ACC112 (cell line): ENCODE measurements at regions not wholly inside any gene's neighbourhood (a gene's known extent, or its start where the extent isn't known, plus 50 kb on each side); places are given as distances from the start of the nearest gene placed in this dataset.

Experiments used
- H2AFZ ChIP-seq: fragments of 200-600 bp; sonication (generic); one replicate; pipeline ENCODE4 v1.6.0; 2017; ENCODE audit warnings: antibody characterized with exemption, low read length; ENCODE audit not compliant: unreplicated experiment
- H3K27ac ChIP-seq: fragments of 200-600 bp; sonication (generic); 2 replicates; pipeline ENCODE4 v1.5.1; 2014; ENCODE audit warnings: low read depth, mild to moderate bottlenecking, antibody characterized with exemption, low read length, moderate library complexity
- H3K27me3 ChIP-seq: fragments of 200-600 bp; sonication (generic); 2 replicates; pipeline ENCODE4 v1.6.1; 2014; ENCODE audit warnings: mild to moderate bottlenecking, antibody characterized with exemption, low read length, moderate library complexity, mixed read lengths; ENCODE audit not compliant: insufficient read depth
- H3K36me3 ChIP-seq: fragments of 200-600 bp; sonication (generic); 2 replicates; pipeline ENCODE4 v1.6.1; 2016; ENCODE audit warnings: mild to moderate bottlenecking, antibody characterized with exemption, low read length, moderate library complexity, mixed read lengths; ENCODE audit not compliant: insufficient read depth
- H3K4me1 ChIP-seq: fragments of 200-600 bp; sonication (generic); one replicate; pipeline ENCODE4 v1.6.1; 2016; ENCODE audit warnings: low read length, mixed read lengths; ENCODE audit not compliant: insufficient read depth, unreplicated experiment, control insufficient read depth
- H3K4me3 ChIP-seq: fragments of 200-600 bp; sonication (generic); 2 replicates; pipeline ENCODE4 v1.5.1; 2014; ENCODE audit warnings: mild to moderate bottlenecking, low read depth, low read length
- H3K79me2 ChIP-seq: fragments of 200-600 bp; sonication (generic); one replicate; pipeline ENCODE4 v1.6.0; 2016; ENCODE audit warnings: low read length; ENCODE audit not compliant: control insufficient read depth, unreplicated experiment, insufficient read depth

DNA sequence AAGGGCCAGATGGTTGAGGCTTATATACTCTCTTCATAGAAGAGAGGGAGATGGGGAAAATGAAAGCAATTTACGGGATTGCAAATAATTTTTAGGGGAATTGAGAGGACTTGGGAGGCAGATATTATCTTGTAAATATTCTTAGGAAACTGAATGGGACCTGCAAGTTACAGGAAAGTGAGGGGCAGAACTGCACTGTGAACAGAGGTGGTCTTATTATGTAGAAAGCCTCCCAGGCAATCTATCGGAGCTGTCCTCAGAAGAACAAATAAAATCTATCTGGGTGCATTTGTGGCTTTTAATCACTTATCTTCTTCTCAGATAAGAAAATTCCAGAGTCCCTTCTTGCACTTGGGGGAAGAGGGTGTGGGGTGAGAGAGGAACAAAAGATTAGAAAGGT lies 223.5 kb downstream of the RHOU start:
- Histone ChIP-seq H3K27me3 (no peaks in the 10 kb centered on the region), H2AFZ (no peak overlapping the region), H3K79me2 (no peaks in the 10 kb centered on the region), H3K4me3 (no peak overlapping the region), H3K4me1 (peaks cover 3% of the 10 kb centered on the region), H3K27ac (no peak overlapping the region), H3K36me3 (no peaks in the 10 kb centered on the region)

DNA sequence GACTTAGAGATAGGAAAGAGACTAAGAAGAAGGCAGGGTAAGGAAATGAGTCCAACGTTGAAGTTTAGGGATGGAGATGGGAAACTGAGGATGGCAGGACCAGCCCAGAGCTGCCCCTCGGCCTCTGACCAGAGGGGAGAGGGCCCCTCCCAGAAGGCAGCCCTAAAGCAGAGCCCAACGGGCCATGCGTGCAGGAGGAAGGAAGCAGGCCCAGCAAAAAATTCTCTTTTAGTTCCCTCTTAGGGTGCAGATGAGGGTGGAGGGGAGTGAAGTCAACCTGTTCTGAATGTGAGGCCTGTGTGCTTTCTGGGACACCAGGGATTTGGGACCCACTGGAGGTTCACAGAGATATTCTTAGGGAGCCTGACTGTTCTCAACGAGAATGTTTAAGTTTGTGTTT lies 225.4 kb downstream of the RHOU start:
- Histone ChIP-seq H3K27me3 (no peaks in the 10 kb centered on the region), H2AFZ (no peak overlapping the region), H3K36me3 (no peaks in the 10 kb centered on the region), H3K79me2 (no peaks in the 10 kb centered on the region), H3K27ac (no peak overlapping the region), H3K4me1 (peaks cover 15% of the 10 kb centered on the region), H3K4me3 (no peak overlapping the region)

DNA sequence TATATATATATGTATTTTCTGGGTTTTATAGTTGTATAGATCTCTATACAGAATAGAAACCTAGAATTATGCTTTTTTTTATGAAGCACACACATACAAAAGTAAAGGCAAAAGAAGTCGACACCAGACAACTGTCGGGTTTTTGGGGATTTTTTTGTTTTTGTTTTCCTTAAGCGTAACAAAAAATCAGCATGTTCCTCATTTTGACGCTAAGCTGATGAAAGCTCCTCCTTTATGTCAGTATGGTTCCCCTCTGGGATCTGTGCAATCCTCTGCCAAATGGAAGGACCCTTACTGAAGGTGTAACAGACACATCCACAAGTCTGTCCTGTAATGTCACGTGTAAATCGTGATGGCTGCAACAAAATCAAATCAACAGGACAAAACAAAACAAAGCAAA lies 226.2 kb downstream of the RHOU start:
- Histone ChIP-seq H3K36me3 (no peaks in the 10 kb centered on the region), H3K27me3 (no peaks in the 10 kb centered on the region), H3K27ac (no peak overlapping the region), H3K4me3 (no peak overlapping the region), H2AFZ (no peak overlapping the region), H3K4me1 (peaks cover 15% of the 10 kb centered on the region), H3K79me2 (no peaks in the 10 kb centered on the region)

DNA sequence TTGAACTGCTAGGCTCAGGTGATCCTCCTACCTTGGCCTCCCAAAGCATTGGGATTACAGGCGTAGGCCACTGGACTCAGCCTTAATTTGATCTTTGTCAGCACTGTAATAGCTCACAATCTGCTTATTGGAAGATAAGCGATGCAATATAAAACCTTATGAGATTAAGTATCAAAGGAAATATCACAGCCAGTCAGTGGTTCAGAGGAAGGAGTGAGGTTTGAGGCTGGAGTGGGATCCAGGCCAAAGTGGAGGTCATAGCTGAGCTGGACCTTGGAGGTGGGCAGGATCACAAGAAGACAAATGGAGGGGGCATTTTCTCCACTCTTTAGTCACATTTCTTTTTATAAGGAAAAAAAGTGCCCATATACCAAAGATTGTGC lies 228.5 kb downstream of the RHOU start:
- Histone ChIP-seq H3K36me3 (no peaks in the 10 kb centered on the region), H3K79me2 (no peaks in the 10 kb centered on the region), H3K27ac (peak overlapping the region; percentile 70), H3K27me3 (no peaks in the 10 kb centered on the region), H3K4me3 (no peak overlapping the region), H3K4me1 (peaks cover 15% of the 10 kb centered on the region), H2AFZ (no peak overlapping the region)

DNA sequence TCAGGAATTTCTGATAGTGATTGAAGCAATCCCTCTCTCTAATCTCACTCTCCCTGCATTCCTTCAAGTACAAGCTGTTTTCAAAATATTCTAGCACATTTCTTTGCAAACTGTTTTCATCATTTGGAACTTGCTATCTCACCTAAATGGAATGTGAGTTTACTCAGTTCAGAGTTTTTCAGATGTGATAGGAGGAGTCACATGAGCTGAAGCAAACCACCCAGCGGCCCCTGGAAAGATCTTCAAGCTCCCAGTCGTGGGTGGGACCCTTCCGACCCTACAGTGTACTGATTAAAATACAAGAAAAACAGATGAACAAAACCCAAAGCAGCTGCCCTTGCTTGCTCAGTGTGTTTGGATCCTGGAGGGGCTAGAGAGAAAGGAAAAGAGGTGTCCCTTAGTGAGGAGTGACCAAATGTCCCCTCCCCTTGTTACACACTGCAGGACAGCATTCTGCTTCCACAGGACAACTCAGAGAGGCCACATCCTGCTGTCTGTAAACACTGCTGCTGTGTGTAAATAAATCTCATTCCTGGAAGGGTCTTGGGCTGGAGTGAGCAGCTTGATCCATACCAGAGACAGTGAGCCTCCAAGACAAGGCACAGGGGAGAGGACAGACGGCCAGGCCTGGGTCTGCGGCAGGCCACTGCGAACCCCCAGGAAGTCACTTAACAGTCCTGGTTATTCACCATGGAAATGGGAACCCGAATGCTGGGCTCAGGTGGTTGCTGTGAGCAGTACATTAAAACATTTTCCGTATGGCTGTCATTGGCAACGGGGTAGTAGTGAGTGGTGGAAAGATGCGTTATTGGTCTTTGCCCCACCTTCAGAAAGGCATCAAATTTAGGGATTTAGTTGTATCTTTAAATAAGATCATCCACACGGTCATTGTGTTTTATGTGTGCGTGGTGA lies 229.2 kb downstream of the RHOU start:
- Histone ChIP-seq H3K36me3 (no peaks in the 10 kb centered on the region), H3K79me2 (no peaks in the 10 kb centered on the region), H3K27me3 (no peaks in the 10 kb centered on the region), H3K27ac (peak overlapping the region; percentile 70), H3K4me1 (peaks cover 15% of the 10 kb centered on the region), H2AFZ (peak overlapping the region; percentile 67), H3K4me3 (0 out of 2 replicates have a peak overlapping the region, but pooled peaks have one; percentile 1)

DNA sequence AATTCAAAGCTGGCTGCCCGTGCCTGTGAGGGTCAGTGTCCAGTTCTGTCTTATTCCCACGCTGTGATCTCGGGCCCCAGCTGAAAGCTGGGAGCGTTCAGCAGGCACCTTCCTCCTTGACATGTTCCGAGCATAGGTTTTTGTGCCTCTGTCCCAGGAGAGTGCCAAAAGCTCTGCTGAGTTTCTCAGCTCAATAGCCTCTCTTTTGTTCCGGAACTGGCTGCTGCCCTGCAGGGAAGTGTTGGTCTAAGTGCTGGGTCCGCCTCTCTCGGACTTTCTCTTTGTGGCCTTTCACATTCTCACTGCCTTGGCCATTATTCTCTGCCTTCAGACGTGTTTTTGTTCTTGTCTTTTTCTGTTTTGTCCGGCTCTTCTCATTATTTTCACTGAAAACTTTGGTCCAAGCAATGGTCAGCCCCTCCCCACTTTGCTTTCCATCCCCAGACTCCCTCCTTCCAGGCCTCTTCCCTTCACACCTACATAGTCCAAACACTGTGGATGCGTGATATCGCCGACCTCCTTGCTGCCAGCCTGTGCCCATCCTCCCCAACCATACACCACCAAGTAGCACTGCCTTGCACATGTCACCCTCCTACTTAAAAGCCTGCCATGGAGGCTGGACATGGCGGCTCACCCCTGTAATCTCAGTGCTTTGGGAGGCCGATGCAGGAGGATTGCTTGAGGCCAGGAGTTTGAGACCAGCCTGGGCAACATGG lies 233.8 kb downstream of the RHOU start:
- H3K79me2 ChIP-seq = no peaks in the 10 kb centered on the region
- H3K27me3 ChIP-seq = no peaks in the 10 kb centered on the region; the same call in 1 of the 2 replicates
- no peak overlapping the region for H3K27ac ChIP-seq
- no peak overlapping the region for H2AFZ ChIP-seq
- no peak overlapping the region for H3K4me3 ChIP-seq
- no peaks in the 10 kb centered on the region for H3K36me3 ChIP-seq
- H3K4me1 ChIP-seq = peaks cover 8% of the 10 kb centered on the region

DNA sequence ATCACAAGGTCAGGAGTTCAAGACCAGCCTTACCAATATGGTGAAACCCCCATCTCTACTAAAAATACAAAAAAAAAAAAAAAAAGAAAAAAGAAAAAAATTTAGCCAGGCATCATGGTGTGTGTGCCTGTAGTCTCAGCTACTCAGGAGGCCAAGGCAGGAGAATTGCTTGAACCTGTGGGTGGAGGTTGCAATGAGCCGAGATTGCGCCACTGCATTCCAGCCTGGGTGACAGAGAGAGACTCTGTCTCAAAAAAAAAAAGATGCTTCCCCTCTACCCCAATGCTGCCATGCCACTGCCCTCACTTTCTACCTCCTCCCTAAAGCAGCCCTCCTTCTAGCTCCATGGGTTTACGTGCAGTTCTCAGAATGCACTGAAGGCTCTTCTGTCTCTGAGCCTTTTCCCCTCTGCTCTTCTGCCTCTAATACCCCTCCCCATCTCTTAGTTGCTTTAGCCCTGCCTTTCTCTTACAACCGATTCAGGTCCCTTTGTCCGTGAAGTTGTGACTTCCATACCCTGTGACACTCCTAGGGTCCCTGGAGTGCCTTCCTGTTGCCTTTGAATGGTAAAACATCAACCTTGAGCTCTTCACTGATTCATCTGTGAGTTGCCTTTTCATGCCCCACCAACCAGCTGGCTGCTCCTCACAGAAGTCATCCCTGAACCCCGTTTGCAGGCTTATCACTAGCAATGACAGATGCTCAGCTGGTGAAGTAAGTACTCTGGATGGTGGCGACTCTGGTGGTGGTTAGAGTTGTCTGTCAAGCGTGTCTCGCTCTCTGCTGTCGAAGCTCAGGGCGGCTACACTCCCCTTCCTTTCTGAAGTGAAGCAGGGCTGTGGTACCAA lies 234.9 kb downstream of the RHOU start:
- no peaks in the 10 kb centered on the region for H3K4me1 ChIP-seq
- H3K36me3 ChIP-seq = no peaks in the 10 kb centered on the region
- H3K27me3 ChIP-seq = no peaks in the 10 kb centered on the region; the same call in 1 of the 2 replicates
- H3K27ac ChIP-seq = no peak overlapping the region
- H2AFZ ChIP-seq = no peak overlapping the region
- H3K4me3 ChIP-seq = no peak overlapping the region
- H3K79me2 ChIP-seq = no peaks in the 10 kb centered on the region

DNA sequence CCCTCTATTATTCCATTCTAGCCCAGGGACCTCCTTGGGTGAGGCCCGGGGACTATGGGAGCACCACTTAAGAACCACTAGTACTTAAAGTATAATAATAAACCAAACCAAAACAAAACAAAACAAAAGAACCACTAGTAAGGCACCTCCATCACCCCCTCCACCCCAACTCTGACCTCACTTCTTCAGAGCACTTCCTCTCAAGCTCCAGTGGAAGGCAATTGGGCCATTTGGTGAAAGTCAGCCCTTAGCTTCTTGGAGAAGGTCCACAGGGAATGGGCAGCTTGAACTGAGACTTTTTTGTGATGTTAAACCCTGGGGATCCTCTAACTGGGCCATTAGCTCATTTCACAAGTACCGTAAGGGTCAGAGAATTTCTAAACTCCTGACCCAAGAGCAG lies 237.3 kb downstream of the RHOU start:
- H3K36me3 ChIP-seq = no peaks in the 10 kb centered on the region
- H3K4me3 ChIP-seq = no peak overlapping the region
- H3K4me1 ChIP-seq = no peaks in the 10 kb centered on the region
- H3K79me2 ChIP-seq = no peaks in the 10 kb centered on the region
- H3K27me3 ChIP-seq = no peaks in the 10 kb centered on the region; the same call in 1 of the 2 replicates
- no peak overlapping the region for H3K27ac ChIP-seq
- no peak overlapping the region for H2AFZ ChIP-seq

DNA sequence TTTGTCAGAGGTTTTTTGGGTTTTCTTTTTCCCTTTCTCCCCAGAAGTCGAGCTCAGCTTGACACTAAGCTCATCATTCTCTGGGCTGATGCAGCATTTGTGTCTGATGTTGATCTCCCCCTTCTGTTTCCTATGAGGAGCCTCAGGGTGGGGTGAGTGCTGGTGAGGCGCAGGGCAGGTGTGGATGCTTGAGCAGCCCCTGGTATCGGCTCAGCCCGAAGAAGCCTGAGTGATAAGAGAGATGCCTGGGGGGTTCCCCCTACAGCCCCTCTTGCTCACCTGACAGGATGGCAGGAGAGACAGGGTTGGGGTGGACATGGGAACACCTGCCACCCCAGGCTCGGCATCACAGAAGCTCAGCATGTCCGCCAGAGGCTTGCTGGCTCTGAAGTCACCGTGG lies 239.0 kb downstream of the RHOU start:
- no peak overlapping the region for H2AFZ ChIP-seq
- H3K27me3 ChIP-seq = no peaks in the 10 kb centered on the region; the same call in 1 of the 2 replicates
- H3K36me3 ChIP-seq = no peaks in the 10 kb centered on the region
- no peak overlapping the region for H3K4me3 ChIP-seq
- no peak overlapping the region for H3K27ac ChIP-seq
- H3K4me1 ChIP-seq = no peaks in the 10 kb centered on the region
- H3K79me2 ChIP-seq = no peaks in the 10 kb centered on the region

DNA sequence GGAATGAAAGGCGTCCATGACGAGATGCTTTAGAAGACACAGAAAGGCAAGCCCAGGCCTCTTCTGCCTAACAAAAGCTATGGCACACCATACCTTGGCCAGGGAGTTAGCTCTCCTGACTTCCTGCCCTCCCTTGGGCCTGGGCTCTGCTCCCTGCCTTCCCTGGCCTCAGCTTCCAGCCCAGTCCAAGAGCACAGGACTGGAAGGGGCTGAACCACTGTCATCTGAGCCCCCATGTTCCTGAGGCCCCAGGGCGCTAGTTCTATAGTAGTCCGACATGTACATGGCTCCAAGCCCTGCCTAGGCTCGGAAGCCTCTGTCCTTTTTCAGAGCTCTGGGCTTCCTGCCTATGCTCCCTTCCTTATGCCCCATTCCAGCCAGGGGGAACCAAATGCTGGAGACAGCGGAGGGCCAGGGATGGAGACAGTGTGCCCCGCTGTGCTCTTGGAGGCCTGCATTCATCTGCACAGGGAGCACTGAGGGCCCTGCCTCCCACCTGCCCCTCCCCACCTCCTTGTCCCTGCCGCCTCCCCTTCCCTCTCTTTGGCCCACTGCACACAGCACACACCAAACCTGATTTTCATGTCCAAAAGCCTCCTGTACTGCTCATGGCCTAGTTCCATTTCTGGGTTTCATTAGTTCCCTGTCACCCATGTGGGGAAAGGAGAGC lies 240.1 kb downstream of the RHOU start:
- H3K27me3 ChIP-seq = no peaks in the 10 kb centered on the region; the same call in 1 of the 2 replicates
- no peaks in the 10 kb centered on the region for H3K79me2 ChIP-seq
- H3K36me3 ChIP-seq = no peaks in the 10 kb centered on the region

More for the DNA sequence above, 240.1 kb downstream of the RHOU start:
- Histone ChIP-seq H2AFZ (no peak overlapping the region), H3K27ac (no peak overlapping the region), H3K4me1 (no peaks in the 10 kb centered on the region), H3K4me3 (no peak overlapping the region)
